ENCODE measurements at regions not wholly inside any gene's neighbourhood (a gene's known extent, or its start where the extent isn't known, plus 50 kb on each side); places are given as distances from the start of the nearest gene placed in this dataset.

DNA sequence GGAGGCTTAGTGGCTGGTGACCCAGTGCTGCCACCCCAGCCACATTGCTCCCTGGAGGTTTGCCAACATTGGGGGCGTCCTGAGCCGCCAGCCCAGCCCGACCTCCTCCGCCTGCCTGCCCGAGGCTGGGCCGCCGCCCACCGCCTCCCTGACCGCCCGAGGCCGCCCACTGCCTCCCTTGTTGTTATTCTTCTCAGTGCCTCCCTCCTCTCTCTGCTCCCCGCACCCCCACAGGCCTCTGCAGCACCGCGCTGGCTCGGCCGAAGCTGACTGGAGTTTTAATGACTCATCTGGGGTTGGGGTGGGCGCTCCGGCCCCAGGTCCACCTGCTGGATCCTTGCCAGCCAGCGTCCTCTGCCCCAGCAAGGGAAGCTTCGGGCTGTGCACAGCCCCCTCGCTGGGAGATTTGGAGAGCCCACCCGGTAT is 102.5 kb downstream of the RBFOX3 start:
- no peak overlapping the region for H3K4me3 ChIP-seq (ENCODE audit: control insufficient read depth in 2 of 3, extremely low read depth in 1 of 3, insufficient read depth in 2 of 3, low read depth in 1 of 3, low read length in 3 of 3)
- H3K4me2 ChIP-seq (ENCODE audit: control insufficient read depth, extremely low read depth, insufficient read depth, low read depth, low read length): no peak overlapping the region
- no peaks in the 10 kb centered on the region for H3K36me3 ChIP-seq (ENCODE audit: control insufficient read depth in 2 of 2, extremely low read depth in 1 of 2, insufficient read depth in 2 of 2, low read length in 2 of 2)
- DNase-seq (ENCODE audit: low read depth, low spot score) (no peak), FAIRE-seq (no peak)
- no peak for TF ChIP-seq EZH2 (IDR thresholded peaks at IDR 0.05; ENCODE audit: low read length)
- TF ChIP-seq CTCF (optimal IDR thresholded peaks at IDR 0.05 in 1 of 3, IDR thresholded peaks at IDR 0.05 in 1 of 3, conservative IDR thresholded peaks at IDR 0.05 in 1 of 3; ENCODE audit: extremely low read depth in 1 of 3, insufficient read depth in 2 of 3, low read length in 3 of 3): no peak
- no peaks in the 10 kb centered on the region for H3K9me1 ChIP-seq (ENCODE audit: control insufficient read depth, extremely low read depth, insufficient read depth, low read length)
- H3K9ac ChIP-seq (ENCODE audit: control insufficient read depth, extremely low read depth, insufficient read depth, low read length): no peak overlapping the region
- H2AFZ ChIP-seq (ENCODE audit: control insufficient read depth, low read length): no peak overlapping the region
- H3K27ac ChIP-seq (ENCODE audit: control insufficient read depth, insufficient read depth, low read length): no peak overlapping the region
- dilution Hi-C loops (cut with MboI; ENCODE audit: extremely low pct_ligation_motif_present, low sequenced_read_pairs): no loop called here
- H3K4me1 ChIP-seq (ENCODE audit: control insufficient read depth, extremely low read depth, insufficient read depth, low read length): no peaks in the 10 kb centered on the region
- no peaks in the 10 kb centered on the region for H3K79me2 ChIP-seq (ENCODE audit: control insufficient read depth, insufficient read depth, low read length)
- H3K27me3 ChIP-seq (ENCODE audit: control insufficient read depth, extremely low read depth, insufficient read depth, low read length): no peaks in the 10 kb centered on the region
- no peaks in the 10 kb centered on the region for H4K20me1 ChIP-seq (ENCODE audit: control insufficient read depth, extremely low read depth, insufficient read depth, low read length)
- peaks cover 3% of the 10 kb centered on the region for H3K9me3 ChIP-seq (ENCODE audit: control insufficient read depth, low read depth, low read length)

DNA sequence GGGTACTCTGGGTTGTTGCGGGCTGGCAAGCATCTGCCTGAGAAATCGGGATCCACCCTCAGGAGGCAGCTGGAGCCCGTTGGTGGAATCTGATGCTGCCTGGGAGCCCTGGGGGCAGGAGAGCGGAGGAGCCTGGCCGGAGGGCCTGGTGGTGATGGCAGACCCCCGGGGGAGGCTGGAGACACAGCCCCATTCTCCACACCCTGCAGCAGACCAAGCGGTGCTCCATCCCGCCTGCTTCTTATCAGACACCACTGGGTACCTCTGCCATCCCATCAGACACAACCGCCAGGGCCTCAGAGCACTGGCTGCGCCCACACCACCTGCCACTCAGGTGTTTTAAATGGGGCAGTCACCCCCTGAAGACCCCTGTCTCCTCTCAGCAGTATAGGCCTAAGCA is 103.9 kb downstream of the RBFOX3 start:
- dilution Hi-C loops (cut with MboI; ENCODE audit: extremely low pct_ligation_motif_present, low sequenced_read_pairs): no loop called here
- FAIRE-seq: no peak

More for the DNA sequence above, 103.9 kb downstream of the RBFOX3 start:
- H3K27ac ChIP-seq (ENCODE audit: control insufficient read depth, insufficient read depth, low read length): no peak overlapping the region
- H3K79me2 ChIP-seq (ENCODE audit: control insufficient read depth, insufficient read depth, low read length): no peaks in the 10 kb centered on the region
- H3K9ac ChIP-seq (ENCODE audit: control insufficient read depth, extremely low read depth, insufficient read depth, low read length): no peak overlapping the region
- H3K36me3 ChIP-seq (ENCODE audit: control insufficient read depth in 2 of 2, extremely low read depth in 1 of 2, insufficient read depth in 2 of 2, low read length in 2 of 2): no peaks in the 10 kb centered on the region
- no peaks in the 10 kb centered on the region for H3K9me1 ChIP-seq (ENCODE audit: control insufficient read depth, extremely low read depth, insufficient read depth, low read length)
- TF ChIP-seq EZH2 (IDR thresholded peaks at IDR 0.05; ENCODE audit: low read length): no peak
- no peak for TF ChIP-seq CTCF (optimal IDR thresholded peaks at IDR 0.05 in 1 of 3, IDR thresholded peaks at IDR 0.05 in 1 of 3, conservative IDR thresholded peaks at IDR 0.05 in 1 of 3; ENCODE audit: extremely low read depth in 1 of 3, insufficient read depth in 2 of 3, low read length in 3 of 3)
- DNase-seq (ENCODE audit: low read depth, low spot score): no peak
- H3K4me2 ChIP-seq (ENCODE audit: control insufficient read depth, extremely low read depth, insufficient read depth, low read depth, low read length): no peak overlapping the region
- H3K9me3 ChIP-seq (ENCODE audit: control insufficient read depth, low read depth, low read length): no peaks in the 10 kb centered on the region
- no peak overlapping the region for H2AFZ ChIP-seq (ENCODE audit: control insufficient read depth, low read length)
- H3K4me3 ChIP-seq (ENCODE audit: control insufficient read depth in 2 of 3, extremely low read depth in 1 of 3, insufficient read depth in 2 of 3, low read depth in 1 of 3, low read length in 3 of 3): no peak overlapping the region
- no peaks in the 10 kb centered on the region for H3K4me1 ChIP-seq (ENCODE audit: control insufficient read depth, extremely low read depth, insufficient read depth, low read length)
- no peaks in the 10 kb centered on the region for H4K20me1 ChIP-seq (ENCODE audit: control insufficient read depth, extremely low read depth, insufficient read depth, low read length)
- H3K27me3 ChIP-seq (ENCODE audit: control insufficient read depth, extremely low read depth, insufficient read depth, low read length): no peaks in the 10 kb centered on the region

Measured in keratinocyte (primary cell).